Karpas-422 (cell line): ENCODE measurements at regions not wholly inside any gene's neighbourhood (a gene's known extent, or its start where the extent isn't known, plus 50 kb on each side); places are given as distances from the start of the nearest gene placed in this dataset.
"Not testable (repeated sequence)": the region's sequence is repeated elsewhere in the genome, so short reads cannot be mapped to it uniquely, and the experiment has no call there.

Experiments
- DNase-seq: peaks from one replicate; pipeline ENCODE4 v3.0.0-alpha.2; 2015
- H2AFZ ChIP-seq: fragments of 200-600 bp; sonication (generic); 2 replicates; pipeline ENCODE4 v1.6.1; 2014; ENCODE audit warnings: antibody characterized with exemption, low read length, mixed read lengths
- H3K27ac ChIP-seq: fragments of 200-600 bp; sonication (generic); 2 replicates; pipeline ENCODE4 v1.5.1; 2014; ENCODE audit warnings: mild to moderate bottlenecking, low read length, moderate library complexity
- H3K27me3 ChIP-seq: fragments of 200-600 bp; sonication (generic); 2 replicates; pipeline ENCODE4 v1.6.1; 2014; ENCODE audit warnings: low read length, mixed read lengths
- H3K36me3 ChIP-seq: fragments of 200-600 bp; sonication (generic); 2 replicates; pipeline ENCODE4 v1.6.1; 2014; ENCODE audit warnings: low read length, mixed read lengths; ENCODE audit not compliant: insufficient read depth
- H3K4me1 ChIP-seq: fragments of 200-600 bp; sonication (generic); 2 replicates; pipeline ENCODE4 v1.6.1; 2014; ENCODE audit warnings: mild to moderate bottlenecking, low read length, mixed read lengths
- H3K4me2 ChIP-seq: fragments of 200-600 bp; sonication (generic); 2 replicates; pipeline ENCODE4 v1.6.1; 2014; ENCODE audit warnings: low read length, low read depth, mild to moderate bottlenecking; ENCODE audit not compliant: poor library complexity, severe bottlenecking
- H3K4me3 ChIP-seq: fragments of 200-600 bp; sonication (generic); 2 replicates; pipeline ENCODE4 v1.5.1; 2014; ENCODE audit warnings: mild to moderate bottlenecking, antibody characterized with exemption, low read length, mixed read lengths
- H3K79me2 ChIP-seq: fragments of 200-600 bp; sonication (generic); 2 replicates; pipeline ENCODE4 v1.6.1; 2014; ENCODE audit warnings: mild to moderate bottlenecking, low read length, mixed read lengths
- H3K9ac ChIP-seq: fragments of 200-600 bp; sonication (generic); 2 replicates; pipeline ENCODE4 v1.6.0; 2014; ENCODE audit warnings: low read length
- H3K9me2 ChIP-seq: fragments of 200-600 bp; sonication (generic), shearing (Covaris generic); replicated peaks from 2 replicates; pipeline ENCODE4 v1.6.0; 2014; ENCODE audit warnings: mild to moderate bottlenecking, low read length, moderate library complexity; ENCODE audit not compliant: insufficient read depth
- H3K9me3 ChIP-seq: fragments of 300-700, 200-600 bp; sonication (generic); 2 replicates; pipeline ENCODE4 v1.6.1; 2014; ENCODE audit warnings: low read length, mixed read lengths
- H4K20me1 ChIP-seq: fragments of 200-600 bp; sonication (generic); 2 replicates; pipeline ENCODE4 v1.6.1; 2014; ENCODE audit warnings: mild to moderate bottlenecking, antibody characterized with exemption, low read length, low read depth; ENCODE audit not compliant: insufficient read depth

GRCh38 chr9:83132768-83133167 is 69.8 kb upstream of the RASEF start:
- H2AFZ ChIP-seq = no peak overlapping the region
- H4K20me1 ChIP-seq = no peaks in the 10 kb centered on the region
- H3K9me2 ChIP-seq = no peaks in the 10 kb centered on the region
- H3K9ac ChIP-seq = no peak overlapping the region
- H3K27ac ChIP-seq = no peak overlapping the region
- H3K9me3 ChIP-seq = no peaks in the 10 kb centered on the region
- no peak overlapping the region for H3K4me2 ChIP-seq
- H3K4me3 ChIP-seq = no peak overlapping the region
- H3K4me1 ChIP-seq = no peaks in the 10 kb centered on the region
- no peaks in the 10 kb centered on the region for H3K36me3 ChIP-seq
- no peaks in the 10 kb centered on the region for H3K79me2 ChIP-seq
- DNase-seq = no peak
- no peaks in the 10 kb centered on the region for H3K27me3 ChIP-seq

GRCh38 chr9:83130541-83130940 is 67.6 kb upstream of the RASEF start:
- no peak overlapping the region for H3K4me2 ChIP-seq
- no peaks in the 10 kb centered on the region for H3K4me1 ChIP-seq
- DNase-seq = no peak
- H3K9ac ChIP-seq = no peak overlapping the region
- H3K4me3 ChIP-seq = no peak overlapping the region
- no peaks in the 10 kb centered on the region; the same call in 1 of the 2 replicates for H3K9me3 ChIP-seq
- H3K9me2 ChIP-seq = no peaks in the 10 kb centered on the region
- no peaks in the 10 kb centered on the region for H3K36me3 ChIP-seq
- H3K27me3 ChIP-seq = no peaks in the 10 kb centered on the region
- H2AFZ ChIP-seq = no peak overlapping the region
- H4K20me1 ChIP-seq = no peaks in the 10 kb centered on the region
- H3K79me2 ChIP-seq = no peaks in the 10 kb centered on the region
- H3K27ac ChIP-seq = no peak overlapping the region

- no peak overlapping the region for H3K4me3 ChIP-seq
- no peak overlapping the region for H3K27ac ChIP-seq
- no peak overlapping the region for H3K4me2 ChIP-seq
- DNase-seq = no peak
- no peaks in the 10 kb centered on the region for H3K27me3 ChIP-seq
- H2AFZ ChIP-seq = no peak overlapping the region
- no peaks in the 10 kb centered on the region for H3K79me2 ChIP-seq
- H3K9me2 ChIP-seq = no peaks in the 10 kb centered on the region
- H3K9ac ChIP-seq = no peak overlapping the region
- no peaks in the 10 kb centered on the region for H3K36me3 ChIP-seq
- H3K4me1 ChIP-seq = no peaks in the 10 kb centered on the region
- no peaks in the 10 kb centered on the region; the same call in 1 of the 2 replicates for H3K9me3 ChIP-seq
- H4K20me1 ChIP-seq = no peaks in the 10 kb centered on the region
Observed at GRCh38 chr9:83125671-83126070, 62.7 kb upstream of the RASEF start.

- no peak overlapping the region for H3K27ac ChIP-seq
- no peak overlapping the region for H3K9ac ChIP-seq
- no peaks in the 10 kb centered on the region for H3K9me3 ChIP-seq
- no peak overlapping the region for H2AFZ ChIP-seq
- no peaks in the 10 kb centered on the region for H4K20me1 ChIP-seq
- no peak overlapping the region for H3K4me3 ChIP-seq
- no peak overlapping the region for H3K4me2 ChIP-seq
- no peaks in the 10 kb centered on the region for H3K27me3 ChIP-seq
- no peaks in the 10 kb centered on the region for H3K9me2 ChIP-seq
- DNase-seq = no peak
- H3K4me1 ChIP-seq = no peaks in the 10 kb centered on the region
- no peaks in the 10 kb centered on the region for H3K36me3 ChIP-seq
- no peaks in the 10 kb centered on the region for H3K79me2 ChIP-seq
Observed at GRCh38 chr9:83119873-83120272, 56.9 kb upstream of the RASEF start.

GRCh38 chr9:83116026-83116425 is 53.1 kb upstream of the RASEF start:
- Histone ChIP-seq H3K4me1 (no peaks in the 10 kb centered on the region), H3K9me2 (no peaks in the 10 kb centered on the region), H3K4me2 (no peak overlapping the region), H3K4me3 (no peak overlapping the region), H3K79me2 (no peaks in the 10 kb centered on the region), H3K27ac (no peak overlapping the region), H4K20me1 (no peaks in the 10 kb centered on the region), H3K36me3 (no peaks in the 10 kb centered on the region), H3K9ac (no peak overlapping the region), H3K9me3 (no peaks in the 10 kb centered on the region), H2AFZ (no peak overlapping the region), H3K27me3 (no peaks in the 10 kb centered on the region)
- DNase-seq = no peak

- H3K79me2 ChIP-seq, H3K4me1 ChIP-seq, H3K9me3 ChIP-seq, DNase-seq, H2AFZ ChIP-seq, H3K27ac ChIP-seq, H3K27me3 ChIP-seq, H3K36me3 ChIP-seq, H4K20me1 ChIP-seq, H3K9ac ChIP-seq, H3K9me2 ChIP-seq, H3K4me2 ChIP-seq, H3K4me3 ChIP-seq: not testable (repeated sequence)
Observed at GRCh38 chr9:83113445-83113844, 50.5 kb upstream of the RASEF start.
